GM12878 (cell line): ENCODE measurements at regions not wholly inside any gene's neighbourhood (a gene's known extent, or its start where the extent isn't known, plus 50 kb on each side); places are given as distances from the start of the nearest gene placed in this dataset.

Source experiments
- CBX5 ChIP-seq: sonication (generic); IDR thresholded peaks from 2 replicates; pipeline ENCODE4 v1.6.1; 2016; ENCODE audit warnings: low read depth, moderate library complexity, mild to moderate bottlenecking, inconsistent platforms
- EED ChIP-seq: sonication (generic); IDR thresholded peaks from 2 replicates; pipeline ENCODE4 v1.6.1; 2016; ENCODE audit warnings: antibody characterized with exemption, low read depth
- GABPA ChIP-seq: IDR thresholded peaks from 2 replicates; pipeline ENCODE4 v1.6.1; 2014; ENCODE audit warnings: antibody characterized with exemption, low read depth, mild to moderate bottlenecking, inconsistent platforms
- NFYA ChIP-seq: IDR thresholded peaks from 2 replicates; pipeline ENCODE4 v1.6.1; 2011; ENCODE audit warnings: low read depth, mild to moderate bottlenecking, low read length, improper control_type of control experiment, borderline replicate concordance
- POLR2A ChIP-seq: IDR thresholded peaks from 2 replicates; pipeline ENCODE4 v1.6.1; 2011; ENCODE audit warnings: low read depth, mild to moderate bottlenecking, low read length
- RFX5 ChIP-seq: IDR thresholded peaks from 2 replicates; pipeline ENCODE4 v1.6.1; 2011; ENCODE audit warnings: low read depth, low read length, improper control_type of control experiment
- RUNX3 ChIP-seq: IDR thresholded peaks from 2 replicates; pipeline ENCODE4 v1.6.1; 2012; ENCODE audit warnings: low read length, inconsistent platforms
- SIN3A ChIP-seq: IDR thresholded peaks from 2 replicates; pipeline ENCODE4 v1.6.1; 2012; ENCODE audit warnings: low read depth, low read length, improper control_type of control experiment
- SMC3 ChIP-seq: IDR thresholded peaks from 2 replicates; pipeline ENCODE4 v1.6.1; 2011; ENCODE audit warnings: low read length, improper control_type of control experiment, borderline replicate concordance
- SP1 ChIP-seq: IDR thresholded peaks from one replicate; pipeline ENCODE4 v1.6.1; 2011; ENCODE audit warnings: low read depth, low read length
- TF ChIP-seq, protein P1 (sequence below): IDR thresholded peaks from 2 replicates; pipeline ENCODE4 v1.6.1; 2012; ENCODE audit warnings: low read length, inconsistent platforms
- TF ChIP-seq, protein P2 (sequence below), 3 experiments: IDR thresholded peaks in 2 of 3; conservative IDR thresholded peaks in 1 of 3; 2 replicates each; pipeline ENCODE4 v1.5.1; 2011; ENCODE audit warnings: low read depth in 3 of 3, low read length in 3 of 3, mild to moderate bottlenecking in 3 of 3, control low read depth in 2 of 3, moderate library complexity in 2 of 3, inconsistent platforms in 1 of 3, mixed read lengths in 1 of 3; ENCODE audit not compliant: control insufficient read depth in 2 of 3, insufficient read depth in 1 of 3; ENCODE audit errors: extremely low read depth in 1 of 3

GRCh38 chr13:86692291-86692690 is 893.1 kb upstream of the SLITRK6 start:
- TF ChIP-seq GABPA: no peak
- TF ChIP-seq CBX5: no peak
- no peak for TF ChIP-seq NFYA
- no peak for TF ChIP-seq SIN3A
- TF ChIP-seq EED: no peak
- TF ChIP-seq, protein P1, sequence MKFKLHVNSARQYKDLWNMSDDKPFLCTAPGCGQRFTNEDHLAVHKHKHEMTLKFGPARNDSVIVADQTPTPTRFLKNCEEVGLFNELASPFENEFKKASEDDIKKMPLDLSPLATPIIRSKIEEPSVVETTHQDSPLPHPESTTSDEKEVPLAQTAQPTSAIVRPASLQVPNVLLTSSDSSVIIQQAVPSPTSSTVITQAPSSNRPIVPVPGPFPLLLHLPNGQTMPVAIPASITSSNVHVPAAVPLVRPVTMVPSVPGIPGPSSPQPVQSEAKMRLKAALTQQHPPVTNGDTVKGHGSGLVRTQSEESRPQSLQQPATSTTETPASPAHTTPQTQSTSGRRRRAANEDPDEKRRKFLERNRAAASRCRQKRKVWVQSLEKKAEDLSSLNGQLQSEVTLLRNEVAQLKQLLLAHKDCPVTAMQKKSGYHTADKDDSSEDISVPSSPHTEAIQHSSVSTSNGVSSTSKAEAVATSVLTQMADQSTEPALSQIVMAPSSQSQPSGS: no peak
- no peak for TF ChIP-seq SP1
- TF ChIP-seq, protein P2, sequence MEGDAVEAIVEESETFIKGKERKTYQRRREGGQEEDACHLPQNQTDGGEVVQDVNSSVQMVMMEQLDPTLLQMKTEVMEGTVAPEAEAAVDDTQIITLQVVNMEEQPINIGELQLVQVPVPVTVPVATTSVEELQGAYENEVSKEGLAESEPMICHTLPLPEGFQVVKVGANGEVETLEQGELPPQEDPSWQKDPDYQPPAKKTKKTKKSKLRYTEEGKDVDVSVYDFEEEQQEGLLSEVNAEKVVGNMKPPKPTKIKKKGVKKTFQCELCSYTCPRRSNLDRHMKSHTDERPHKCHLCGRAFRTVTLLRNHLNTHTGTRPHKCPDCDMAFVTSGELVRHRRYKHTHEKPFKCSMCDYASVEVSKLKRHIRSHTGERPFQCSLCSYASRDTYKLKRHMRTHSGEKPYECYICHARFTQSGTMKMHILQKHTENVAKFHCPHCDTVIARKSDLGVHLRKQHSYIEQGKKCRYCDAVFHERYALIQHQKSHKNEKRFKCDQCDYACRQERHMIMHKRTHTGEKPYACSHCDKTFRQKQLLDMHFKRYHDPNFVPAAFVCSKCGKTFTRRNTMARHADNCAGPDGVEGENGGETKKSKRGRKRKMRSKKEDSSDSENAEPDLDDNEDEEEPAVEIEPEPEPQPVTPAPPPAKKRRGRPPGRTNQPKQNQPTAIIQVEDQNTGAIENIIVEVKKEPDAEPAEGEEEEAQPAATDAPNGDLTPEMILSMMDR (IDR thresholded peaks at IDR 0.05 in 2 of 3, conservative IDR thresholded peaks at IDR 0.05 in 1 of 3; ENCODE audit: control insufficient read depth in 2 of 3, extremely low read depth in 1 of 3, insufficient read depth in 1 of 3, low read depth in 3 of 3, low read length in 3 of 3): no peak
- TF ChIP-seq POLR2A: no peak
- TF ChIP-seq SMC3: no peak
- no peak for TF ChIP-seq RFX5
- no peak for TF ChIP-seq RUNX3
